ENCODE measurements at regions not wholly inside any gene's neighbourhood (a gene's known extent, or its start where the extent isn't known, plus 50 kb on each side); places are given as distances from the start of the nearest gene placed in this dataset.

GRCh38 chr10:120978589-120979252 lies 127.6 kb downstream of the WDR11 start:
- Mint-ChIP-seq H3K4me1 (no peaks in the 10 kb centered on the region), H3K27me3 (peaks cover 41% of the 10 kb centered on the region), H3K4me3 (no peak overlapping the region), H3K9me3 (no peaks in the 10 kb centered on the region), H3K27ac (no peak overlapping the region), H3K36me3 (no peaks in the 10 kb centered on the region)
- DNase-seq: no peak
- CTCF ChIA-PET: no interaction called here

DNA sequence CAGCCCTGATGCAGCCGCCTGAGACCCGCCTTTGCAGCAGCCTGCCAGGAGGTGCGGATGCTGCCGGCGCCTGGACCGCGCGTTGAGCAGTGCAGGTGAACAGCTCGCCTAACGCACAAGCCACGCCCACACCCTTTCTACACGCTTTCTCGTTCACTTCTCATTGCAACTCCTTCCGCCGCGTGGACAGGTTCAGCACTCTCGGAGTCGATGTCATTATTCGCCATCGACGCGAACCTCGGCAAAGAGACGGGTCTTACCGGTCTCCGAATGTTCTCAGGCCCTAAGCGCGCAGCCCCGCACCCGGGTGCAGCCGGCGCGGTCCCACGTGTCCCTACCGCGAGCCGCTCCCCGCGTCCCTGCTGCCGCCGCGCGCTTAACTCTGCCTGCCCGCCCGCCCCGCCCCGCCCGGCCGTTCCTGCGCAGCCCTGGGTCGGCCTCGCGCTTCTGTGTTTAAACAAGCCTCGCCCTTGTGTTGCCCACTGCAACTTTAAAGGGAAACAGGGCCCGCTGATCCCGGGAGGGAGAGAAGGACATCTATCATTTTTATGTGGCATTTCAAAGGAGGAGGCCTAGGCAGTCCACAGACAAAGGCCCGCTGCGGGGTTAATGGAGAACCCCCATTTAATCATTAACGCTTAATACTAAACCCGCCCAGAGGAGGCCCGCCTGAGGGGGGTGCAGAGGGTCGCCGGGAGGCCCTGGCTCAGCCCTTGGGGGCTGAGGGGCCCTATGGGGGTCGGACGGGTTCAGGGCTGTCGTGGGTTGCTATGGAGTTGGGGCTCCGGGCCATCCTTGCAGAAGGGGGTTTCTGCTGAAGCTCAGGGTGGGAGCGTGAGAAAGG lies 128.5 kb downstream of the WDR11 start:
- DNase-seq: peak; percentile 44
- Mint-ChIP-seq H3K4me1 (no peaks in the 10 kb centered on the region), H3K9me3 (no peaks in the 10 kb centered on the region), H3K27ac (no peak overlapping the region), H3K36me3 (no peaks in the 10 kb centered on the region), H3K27me3 (peaks cover 41% of the 10 kb centered on the region), H3K4me3 (no peak overlapping the region)
- CTCF ChIA-PET: no interaction called here

DNA sequence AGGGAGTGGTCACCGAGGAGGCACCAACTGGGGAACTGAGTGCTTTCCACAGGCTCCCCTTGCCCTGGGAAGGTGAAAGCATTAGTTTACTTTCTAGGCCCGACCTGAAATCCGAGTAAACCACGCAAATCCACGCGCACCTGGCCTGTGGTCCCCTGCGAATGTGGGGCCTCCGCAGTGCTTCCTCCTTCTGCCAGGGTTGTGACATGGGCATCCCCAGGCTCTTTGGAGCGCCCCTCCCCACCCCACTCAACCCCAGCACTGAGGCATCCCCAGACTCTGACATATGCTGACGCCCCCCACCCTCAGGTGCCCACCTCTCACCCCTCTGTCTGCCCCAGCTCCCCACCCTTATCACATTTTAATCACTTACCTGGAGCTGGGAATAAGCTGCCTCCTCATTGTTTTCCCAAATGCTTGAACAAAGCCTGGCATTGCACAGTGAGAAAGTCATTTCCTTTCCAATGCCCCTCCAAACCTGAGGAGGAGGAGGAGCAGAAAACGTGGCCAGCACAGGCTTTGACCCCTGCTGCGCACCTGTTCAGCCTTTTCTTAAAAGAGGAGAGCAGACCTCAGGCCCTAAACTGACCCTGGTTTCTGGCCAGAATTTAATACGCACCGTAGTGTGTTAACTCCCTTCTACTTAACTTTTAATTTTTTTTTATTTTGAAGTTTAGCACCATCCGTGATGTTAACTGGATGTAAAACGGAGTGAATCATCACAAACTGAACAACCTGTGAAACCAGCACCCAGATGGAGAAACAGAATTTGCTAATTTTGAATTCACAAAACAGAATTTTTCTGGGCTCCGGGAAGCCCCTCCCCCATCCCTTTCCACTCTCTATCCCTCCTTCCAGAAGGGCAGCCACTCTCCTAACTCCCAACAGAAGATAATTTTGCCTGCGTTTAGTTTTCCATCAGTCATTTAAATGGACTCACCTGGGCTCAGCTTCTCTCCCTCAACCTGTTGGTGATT lies 129.4 kb downstream of the WDR11 start:
- CTCF ChIA-PET: no interaction called here
- H3K4me3 Mint-ChIP-seq: no peak overlapping the region
- no peaks in the 10 kb centered on the region for H3K36me3 Mint-ChIP-seq
- H3K9me3 Mint-ChIP-seq: no peaks in the 10 kb centered on the region
- DNase-seq: no peak
- H3K4me1 Mint-ChIP-seq: no peaks in the 10 kb centered on the region
- H3K27ac Mint-ChIP-seq: no peak overlapping the region
- peaks cover 41% of the 10 kb centered on the region for H3K27me3 Mint-ChIP-seq

- CTCF ChIA-PET: no interaction called here
- H3K4me3 Mint-ChIP-seq: no peak overlapping the region
- DNase-seq: no peak
- H3K27me3 Mint-ChIP-seq: peaks cover 41% of the 10 kb centered on the region
- no peaks in the 10 kb centered on the region for H3K36me3 Mint-ChIP-seq
- no peak overlapping the region for H3K27ac Mint-ChIP-seq
- peaks cover 1% of the 10 kb centered on the region for H3K4me1 Mint-ChIP-seq
- H3K9me3 Mint-ChIP-seq: no peaks in the 10 kb centered on the region
These were observed 130.6 kb downstream of the WDR11 start for GRCh38 chr10:120981601-120982391.

- H3K27me3 Mint-ChIP-seq: peaks cover 41% of the 10 kb centered on the region
- H3K36me3 Mint-ChIP-seq: no peaks in the 10 kb centered on the region
- peaks cover 3% of the 10 kb centered on the region for H3K9me3 Mint-ChIP-seq
- no peak overlapping the region for H3K27ac Mint-ChIP-seq
- CTCF ChIA-PET: no interaction called here
- H3K4me1 Mint-ChIP-seq: peaks cover 8% of the 10 kb centered on the region
- no peak overlapping the region for H3K4me3 Mint-ChIP-seq
- DNase-seq: no peak
These were observed 131.3 kb downstream of the WDR11 start for GRCh38 chr10:120982507-120982906.

- Mint-ChIP-seq H3K27me3 (peaks cover 38% of the 10 kb centered on the region), H3K9me3 (peaks cover 9% of the 10 kb centered on the region), H3K4me3 (no peak overlapping the region), H3K4me1 (peaks cover 9% of the 10 kb centered on the region), H3K36me3 (no peaks in the 10 kb centered on the region), H3K27ac (no peak overlapping the region)
- DNase-seq: no peak
- CTCF ChIA-PET: no interaction called here
These were observed 132.6 kb downstream of the WDR11 start for GRCh38 chr10:120983721-120984120.

- Mint-ChIP-seq H3K36me3 (no peaks in the 10 kb centered on the region), H3K4me1 (peaks cover 9% of the 10 kb centered on the region), H3K4me3 (no peak overlapping the region), H3K27ac (no peak overlapping the region), H3K9me3 (peaks cover 14% of the 10 kb centered on the region), H3K27me3 (peaks cover 33% of the 10 kb centered on the region)
- DNase-seq: no peak
- CTCF ChIA-PET: interaction anchor here (0.8 kb wide), 1 partner anchor 35 kb away, joined by 4 read pairs; no protein-coding TSS in a partner anchor
These were observed 133.1 kb downstream of the WDR11 start for GRCh38 chr10:120984221-120984620.

DNA sequence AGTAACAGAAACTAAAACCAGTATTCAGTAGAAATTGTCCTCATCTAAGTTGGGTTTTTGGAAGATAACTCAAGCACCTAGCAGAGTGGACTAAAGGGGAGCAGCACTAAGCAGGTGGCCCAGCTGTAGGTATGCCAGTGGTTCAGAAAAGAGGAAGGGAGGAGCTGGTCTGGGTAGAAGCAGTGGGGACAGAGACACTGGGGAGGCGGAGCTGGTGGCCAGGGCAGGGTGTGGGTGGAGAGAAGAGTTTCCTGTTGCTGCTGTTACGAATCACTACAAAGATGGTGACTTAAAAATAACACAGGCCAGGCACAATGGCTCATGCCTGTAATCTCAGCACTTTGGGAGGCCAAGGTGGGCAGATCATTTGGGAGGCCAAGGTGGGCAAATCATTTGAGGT lies 136.2 kb downstream of the WDR11 start:
- CTCF ChIA-PET: no interaction called here
- no peaks in the 10 kb centered on the region for H3K36me3 Mint-ChIP-seq
- no peak for DNase-seq
- peak overlapping the region; percentile 42 for H3K27ac Mint-ChIP-seq
- H3K4me1 Mint-ChIP-seq: peaks cover 9% of the 10 kb centered on the region
- H3K9me3 Mint-ChIP-seq: peaks cover 20% of the 10 kb centered on the region
- H3K4me3 Mint-ChIP-seq: no peak overlapping the region
- peaks cover 4% of the 10 kb centered on the region for H3K27me3 Mint-ChIP-seq

GRCh38 chr10:120988751-120989150 lies 137.6 kb downstream of the WDR11 start:
- Mint-ChIP-seq H3K4me1 (peaks cover 9% of the 10 kb centered on the region), H3K36me3 (no peaks in the 10 kb centered on the region), H3K4me3 (no peak overlapping the region), H3K9me3 (peaks cover 20% of the 10 kb centered on the region), H3K27me3 (no peaks in the 10 kb centered on the region), H3K27ac (no peak overlapping the region)
- no peak for DNase-seq
- CTCF ChIA-PET: no interaction called here

- CTCF ChIA-PET: no interaction called here
- no peak for DNase-seq
- Mint-ChIP-seq H3K27me3 (no peaks in the 10 kb centered on the region), H3K4me1 (peaks cover 9% of the 10 kb centered on the region), H3K4me3 (no peak overlapping the region), H3K36me3 (no peaks in the 10 kb centered on the region), H3K27ac (no peak overlapping the region), H3K9me3 (peaks cover 20% of the 10 kb centered on the region)
These were observed 138.1 kb downstream of the WDR11 start for GRCh38 chr10:120989279-120989678.

DNA sequence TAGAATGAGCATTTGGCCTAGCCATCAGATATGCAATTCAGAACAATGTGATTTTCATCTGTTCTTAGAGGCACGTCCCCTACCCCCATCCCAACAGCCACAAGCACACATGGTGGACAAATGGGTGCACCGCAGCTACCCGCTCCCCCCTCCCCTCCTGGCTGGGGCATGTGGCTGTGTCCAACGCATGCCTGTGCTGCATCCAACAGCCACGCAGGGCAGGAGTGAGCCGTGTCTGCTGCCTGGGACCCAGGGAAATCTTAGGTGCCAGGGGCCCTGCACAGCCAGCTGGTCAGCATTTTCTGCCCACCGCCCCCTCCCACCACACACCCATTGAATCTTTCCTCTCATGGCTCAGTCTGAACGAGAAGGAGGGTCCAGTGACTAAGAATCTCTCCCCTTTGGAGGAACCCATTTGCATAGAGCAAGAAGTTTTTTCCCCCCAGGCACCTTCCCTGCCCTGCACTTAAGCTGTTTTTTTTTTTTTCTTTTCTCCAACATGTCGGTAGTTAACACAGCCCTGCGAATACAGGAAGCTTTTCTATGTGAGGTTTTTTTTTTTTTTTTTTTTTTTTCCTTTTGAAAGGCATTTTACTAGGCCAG lies 138.9 kb downstream of the WDR11 start:
- CTCF ChIA-PET: no interaction called here
- H3K9me3 Mint-ChIP-seq: peaks cover 21% of the 10 kb centered on the region

GRCh38 chr10:120990831-120991230 lies 139.7 kb downstream of the WDR11 start:
- CTCF ChIA-PET: no interaction called here
- no peak for DNase-seq
- H3K36me3 Mint-ChIP-seq: no peaks in the 10 kb centered on the region
- H3K27ac Mint-ChIP-seq: no peak overlapping the region
- peaks cover 9% of the 10 kb centered on the region for H3K4me1 Mint-ChIP-seq
- H3K4me3 Mint-ChIP-seq: no peak overlapping the region
- H3K9me3 Mint-ChIP-seq: peaks cover 21% of the 10 kb centered on the region
- no peaks in the 10 kb centered on the region for H3K27me3 Mint-ChIP-seq

More for the DNA sequence above, 138.9 kb downstream of the WDR11 start:
- H3K36me3 Mint-ChIP-seq: no peaks in the 10 kb centered on the region
- H3K27ac Mint-ChIP-seq: no peak overlapping the region
- DNase-seq: no peak
- no peaks in the 10 kb centered on the region for H3K27me3 Mint-ChIP-seq
- peaks cover 9% of the 10 kb centered on the region for H3K4me1 Mint-ChIP-seq
- no peak overlapping the region for H3K4me3 Mint-ChIP-seq

DNA sequence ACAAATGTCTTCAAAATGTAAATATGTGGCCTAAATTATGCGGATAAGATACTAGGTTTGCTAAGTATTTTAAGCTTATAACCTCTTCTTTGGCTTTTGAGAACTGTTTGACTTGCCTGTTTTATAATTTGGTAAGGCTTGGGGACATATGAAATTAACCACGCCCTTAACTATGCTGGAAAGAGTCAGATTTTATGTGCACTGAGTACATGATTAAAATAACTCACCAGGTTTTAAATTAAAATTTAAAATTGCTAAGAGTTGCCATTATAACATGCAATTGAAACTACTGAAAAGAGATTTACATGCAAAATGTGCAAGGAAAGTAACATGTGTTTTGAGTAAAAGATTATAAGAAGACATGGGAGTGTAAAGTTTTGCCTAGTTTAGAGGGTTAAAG lies 141.9 kb downstream of the WDR11 start:
- H3K9me3 Mint-ChIP-seq: peaks cover 17% of the 10 kb centered on the region
- H3K36me3 Mint-ChIP-seq: no peaks in the 10 kb centered on the region
- no peak overlapping the region for H3K27ac Mint-ChIP-seq
- no peak for DNase-seq
- no peaks in the 10 kb centered on the region for H3K27me3 Mint-ChIP-seq
- H3K4me1 Mint-ChIP-seq: no peaks in the 10 kb centered on the region
- CTCF ChIA-PET: no interaction called here
- no peak overlapping the region for H3K4me3 Mint-ChIP-seq

Measured in activated naive CD4-positive, alpha-beta T cell treated with anti-CD3 and anti-CD28 coated beads, Interleukin-2, amount 10 ng/mL, durations not matched to agents 7 days and 5 days (primary cell).